Retina (tissue), 1 donor: ENCODE measurements at regions not wholly inside any gene's neighbourhood (a gene's known extent, or its start where the extent isn't known, plus 50 kb on each side); places are given as distances from the start of the nearest gene placed in this dataset.
"Not testable (repeated sequence)": the region's sequence is repeated elsewhere in the genome, so short reads cannot be mapped to it uniquely, and the experiment has no call there.

Source experiments
- DNase-seq: peaks from one replicate; pipeline ENCODE4 v3.0.0-alpha.2; 2016

GRCh38 chr5:171725205-171725601 is 60.4 kb upstream of the SMIM23 start:
- DNase-seq, result no peak

- not testable (repeated sequence) for DNase-seq
These were observed 58.8 kb upstream of the SMIM23 start for GRCh38 chr5:171726819-171727218.

DNA sequence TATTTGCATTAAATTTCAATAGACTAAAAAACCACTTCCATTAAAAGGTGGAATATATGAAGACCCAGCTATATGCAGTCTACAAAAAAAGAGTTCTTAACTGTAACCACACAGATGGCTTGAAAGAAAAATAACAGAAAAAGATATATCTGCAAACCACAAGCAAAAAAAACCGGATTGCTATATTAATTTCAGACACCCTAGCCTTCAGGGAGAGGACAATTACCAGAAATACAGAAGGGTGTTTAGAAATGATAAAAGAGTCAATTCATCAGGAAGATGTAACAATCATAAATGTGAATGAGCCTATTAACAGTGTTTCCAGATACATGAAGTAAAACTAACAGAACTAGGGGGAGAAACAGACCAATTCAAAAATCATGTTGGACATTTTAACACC is 56.9 kb upstream of the SMIM23 start:
- no peak for DNase-seq
